MM.1S (cell line): ENCODE measurements at regions not wholly inside any gene's neighbourhood (a gene's known extent, or its start where the extent isn't known, plus 50 kb on each side); places are given as distances from the start of the nearest gene placed in this dataset.
"Not testable (repeated sequence)": the region's sequence is repeated elsewhere in the genome, so short reads cannot be mapped to it uniquely, and the experiment has no call there.

Source experiments
- DNase-seq: peaks from one replicate; pipeline ENCODE4 v3.0.0-alpha.2; 2015
- H2AFZ ChIP-seq: fragments of 300-600 bp; sonication (generic); 2 replicates; pipeline ENCODE4 v1.6.0; 2016; ENCODE audit warnings: antibody characterized with exemption, low read length
- H3F3A ChIP-seq: fragments of 300-600 bp; sonication (generic); 2 replicates; pipeline ENCODE4 v1.6.1; 2016; ENCODE audit warnings: mild to moderate bottlenecking, antibody characterized with exemption, low read length, moderate library complexity, mixed read lengths; ENCODE audit not compliant: insufficient read depth
- H3K27ac ChIP-seq: fragments of 300-600 bp; sonication (generic); 2 replicates; pipeline ENCODE4 v1.5.1; 2016; ENCODE audit warnings: mild to moderate bottlenecking, low read length
- H3K27me3 ChIP-seq: fragments of 300-600 bp; sonication (generic); replicated peaks from 2 replicates; pipeline ENCODE4 v1.6.0; 2016; ENCODE audit warnings: low read length; ENCODE audit not compliant: insufficient read depth
- H3K36me3 ChIP-seq: fragments of 300-600 bp; sonication (generic); replicated peaks from 2 replicates; pipeline ENCODE4 v1.6.1; 2016; ENCODE audit warnings: mild to moderate bottlenecking, low read length, mixed read lengths; ENCODE audit not compliant: insufficient read depth
- H3K4me1 ChIP-seq: fragments of 300-600 bp; sonication (generic); 2 replicates; pipeline ENCODE4 v1.6.1; 2016; ENCODE audit warnings: low read length, mixed read lengths
- H3K4me2 ChIP-seq: fragments of 300-600 bp; sonication (generic); 2 replicates; pipeline ENCODE4 v1.6.0; 2016; ENCODE audit warnings: low read depth, low read length
- H3K4me3 ChIP-seq: fragments of 300-600 bp; sonication (generic); 2 replicates; pipeline ENCODE4 v1.5.1; 2016; ENCODE audit warnings: low read length, mixed read lengths
- H3K79me2 ChIP-seq: fragments of 300-600 bp; sonication (generic); 2 replicates; pipeline ENCODE4 v1.6.1; 2016; ENCODE audit warnings: mixed run types, low read length, mixed read lengths
- H3K9ac ChIP-seq: fragments of 300-600 bp; sonication (generic); 2 replicates; pipeline ENCODE4 v1.6.1; 2016; ENCODE audit warnings: low read length, mixed read lengths
- H3K9me2 ChIP-seq: fragments of 300-600 bp; sonication (generic); replicated peaks from 2 replicates; pipeline ENCODE4 v1.6.1; 2016; ENCODE audit warnings: mild to moderate bottlenecking, low read length, mixed read lengths; ENCODE audit not compliant: insufficient read depth
- H3K9me3 ChIP-seq: fragments of 300-600 bp; sonication (generic); replicated peaks from 2 replicates; pipeline ENCODE4 v1.6.1; 2016; ENCODE audit warnings: mild to moderate bottlenecking, low read length, mixed read lengths; ENCODE audit not compliant: insufficient read depth
- H4K20me1 ChIP-seq: fragments of 300-600 bp; sonication (generic); 2 replicates; pipeline ENCODE4 v1.6.1; 2016; ENCODE audit warnings: mild to moderate bottlenecking, low read length, moderate library complexity, mixed read lengths; ENCODE audit not compliant: insufficient read depth
- CTCF ChIP-seq: fragments of 300-600 bp; sonication (generic); IDR thresholded peaks from 2 replicates; pipeline ENCODE4 v1.5.1; 2016; ENCODE audit warnings: antibody characterized with exemption, low read length, mixed read lengths
- EZH2 ChIP-seq: fragments of 300-600 bp; sonication (generic); optimal IDR thresholded peaks from 2 replicates; pipeline ENCODE3; 2017; ENCODE audit warnings: low read depth, mild to moderate bottlenecking, antibody characterized with exemption, low read length, mixed read lengths
- EZH2phosphoT487 ChIP-seq: fragments of 300-600 bp; sonication (generic); IDR thresholded peaks from 2 replicates; pipeline ENCODE4 v1.6.1; 2018; ENCODE audit warnings: antibody characterized with exemption, low read length

DNA sequence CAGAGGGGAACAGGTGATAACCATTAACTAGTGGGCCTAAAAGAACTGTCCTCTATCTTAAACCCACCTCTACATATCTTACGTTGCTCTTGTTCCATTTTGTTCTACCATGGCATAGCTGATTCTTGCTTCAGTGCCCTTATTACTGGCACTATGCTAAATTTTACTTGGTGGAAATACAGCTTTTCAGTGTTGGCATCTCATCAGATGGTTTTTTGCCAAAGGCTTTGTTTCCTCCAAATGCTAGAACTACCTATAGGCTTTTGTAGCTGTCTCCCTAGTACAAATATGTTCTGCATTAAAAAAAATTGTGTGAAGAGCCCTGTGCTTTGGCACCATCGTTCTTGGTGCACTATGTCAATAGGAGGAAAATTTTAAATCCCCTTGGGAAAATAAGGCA is 145.0 kb upstream of the ZBTB20 start:
- no peaks in the 10 kb centered on the region for H3K27me3 ChIP-seq
- no peak overlapping the region for H3K4me2 ChIP-seq
- no peaks in the 10 kb centered on the region for H3F3A ChIP-seq
- H4K20me1 ChIP-seq = no peaks in the 10 kb centered on the region
- H2AFZ ChIP-seq = no peak overlapping the region
- no peaks in the 10 kb centered on the region for H3K9me2 ChIP-seq
- TF ChIP-seq EZH2 (no peak), EZH2phosphoT487 (no peak), CTCF (no peak)
- H3K9me3 ChIP-seq = no peaks in the 10 kb centered on the region
- H3K36me3 ChIP-seq = no peaks in the 10 kb centered on the region
- H3K4me1 ChIP-seq = no peaks in the 10 kb centered on the region
- no peak overlapping the region for H3K4me3 ChIP-seq
- no peak overlapping the region for H3K27ac ChIP-seq
- DNase-seq = no peak
- no peak overlapping the region for H3K9ac ChIP-seq
- H3K79me2 ChIP-seq = no peaks in the 10 kb centered on the region

DNA sequence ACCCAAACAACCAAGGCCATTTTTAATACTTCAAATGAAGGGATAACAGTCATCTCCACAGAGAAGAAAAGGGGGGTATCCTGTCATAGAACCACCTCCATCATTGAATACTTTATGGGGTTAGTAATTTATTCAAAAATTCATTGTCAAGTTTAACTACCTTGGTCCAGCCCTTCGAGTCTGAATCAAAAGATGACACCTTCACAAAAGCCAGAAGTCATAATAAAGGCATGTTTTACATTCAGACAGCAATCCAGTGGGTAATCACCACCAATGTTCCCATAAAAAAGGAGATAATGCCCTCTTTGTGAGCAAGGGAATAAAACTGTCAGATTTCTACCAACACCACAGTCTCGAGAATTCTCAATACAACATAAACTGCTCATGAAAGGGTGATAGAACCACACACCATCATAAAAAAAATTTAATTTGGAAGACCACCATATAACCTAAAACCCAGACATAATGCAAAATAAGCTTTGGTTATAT is 145.6 kb upstream of the ZBTB20 start:
- Histone ChIP-seq H3K27me3 (no peaks in the 10 kb centered on the region), H3K4me3 (no peak overlapping the region), H3K27ac (no peak overlapping the region), H3K4me1 (no peaks in the 10 kb centered on the region), H3K9me3 (no peaks in the 10 kb centered on the region), H3K9ac (no peak overlapping the region), H3K79me2 (no peaks in the 10 kb centered on the region), H3K36me3 (no peaks in the 10 kb centered on the region), H3K4me2 (no peak overlapping the region), H3K9me2 (no peaks in the 10 kb centered on the region), H3F3A (no peaks in the 10 kb centered on the region), H2AFZ (no peak overlapping the region), H4K20me1 (no peaks in the 10 kb centered on the region)
- no peak for DNase-seq
- TF ChIP-seq CTCF (no peak), EZH2 (no peak), EZH2phosphoT487 (no peak)

GRCh38 chr3:115293321-115293720 is 146.2 kb upstream of the ZBTB20 start:
- no peaks in the 10 kb centered on the region for H3K79me2 ChIP-seq
- no peaks in the 10 kb centered on the region for H3F3A ChIP-seq
- no peak overlapping the region for H2AFZ ChIP-seq
- DNase-seq = no peak
- no peaks in the 10 kb centered on the region for H3K4me1 ChIP-seq
- H3K27ac ChIP-seq = no peak overlapping the region
- no peak overlapping the region for H3K4me2 ChIP-seq
- H3K9me2 ChIP-seq = no peaks in the 10 kb centered on the region
- no peaks in the 10 kb centered on the region for H3K9me3 ChIP-seq
- H3K4me3 ChIP-seq = no peak overlapping the region
- H3K27me3 ChIP-seq = no peaks in the 10 kb centered on the region
- no peaks in the 10 kb centered on the region for H3K36me3 ChIP-seq
- TF ChIP-seq EZH2phosphoT487 = no peak
- H3K9ac ChIP-seq = no peak overlapping the region
- no peaks in the 10 kb centered on the region for H4K20me1 ChIP-seq

- Histone ChIP-seq H3F3A (no peaks in the 10 kb centered on the region), H3K36me3 (no peaks in the 10 kb centered on the region)
- TF ChIP-seq CTCF (no peak), EZH2phosphoT487 (no peak), EZH2 (no peak)
Observed at GRCh38 chr3:115301364-115301860, 154.3 kb upstream of the ZBTB20 start.

GRCh38 chr3:115317953-115318352 is 170.9 kb upstream of the ZBTB20 start:
- not testable (repeated sequence) for H3K27ac ChIP-seq, H3K9ac ChIP-seq, DNase-seq, H3K36me3 ChIP-seq, H3K9me3 ChIP-seq, H3K9me2 ChIP-seq, H2AFZ ChIP-seq, H3K4me1 ChIP-seq, H3F3A ChIP-seq, H3K4me2 ChIP-seq, H4K20me1 ChIP-seq, H3K4me3 ChIP-seq, H3K79me2 ChIP-seq, H3K27me3 ChIP-seq

More at GRCh38 chr3:115301364-115301860, 154.3 kb upstream of the ZBTB20 start:
- no peak for DNase-seq
- Histone ChIP-seq H3K79me2 (no peaks in the 10 kb centered on the region), H3K4me3 (no peak overlapping the region), H3K4me1 (no peaks in the 10 kb centered on the region), H2AFZ (no peak overlapping the region), H4K20me1 (no peaks in the 10 kb centered on the region), H3K9ac (no peak overlapping the region), H3K9me3 (no peaks in the 10 kb centered on the region), H3K27me3 (no peaks in the 10 kb centered on the region), H3K9me2 (no peaks in the 10 kb centered on the region), H3K27ac (no peak overlapping the region), H3K4me2 (no peak overlapping the region)
